ENCODE measurements at regions not wholly inside any gene's neighbourhood (a gene's known extent, or its start where the extent isn't known, plus 50 kb on each side); places are given as distances from the start of the nearest gene placed in this dataset.
A peak's percentile ranks its signal among the peaks of the same experiment; 100 is the strongest.

GRCh38 chr3:182708810-182709209 is 84.5 kb upstream of the ATP11B start:
- Histone ChIP-seq H3K27me3 (no peaks in the 10 kb centered on the region), H3K9me3 (ENCODE audit: low read depth) (no peaks in the 10 kb centered on the region), H3K4me3 (no peak overlapping the region), H3K27ac (no peak overlapping the region), H3K36me3 (no peaks in the 10 kb centered on the region), H3K4me1 (ENCODE audit: low read depth) (peaks cover 7% of the 10 kb centered on the region)
- DNase-seq (ENCODE audit: low read depth in 1 of 2, low spot score in 1 of 2) = no peak
- no peak for TF ChIP-seq CTCF (IDR thresholded peaks at IDR 0.05; ENCODE audit: low read depth, low read length)

- Histone ChIP-seq H3K27me3 (no peaks in the 10 kb centered on the region), H3K36me3 (no peaks in the 10 kb centered on the region), H3K4me3 (no peak overlapping the region), H3K27ac (no peak overlapping the region), H3K9me3 (ENCODE audit: low read depth) (no peaks in the 10 kb centered on the region), H3K4me1 (ENCODE audit: low read depth) (peaks cover 7% of the 10 kb centered on the region)
- no peak for TF ChIP-seq CTCF (IDR thresholded peaks at IDR 0.05; ENCODE audit: low read depth, low read length)
- no peak for DNase-seq (ENCODE audit: low read depth in 1 of 2, low spot score in 1 of 2)
Observed at GRCh38 chr3:182709306-182709705, 84.0 kb upstream of the ATP11B start.

GRCh38 chr3:182710557-182711157 is 82.6 kb upstream of the ATP11B start:
- Histone ChIP-seq H3K27me3 (no peaks in the 10 kb centered on the region), H3K27ac (no peak overlapping the region), H3K36me3 (no peaks in the 10 kb centered on the region), H3K9me3 (ENCODE audit: low read depth) (no peaks in the 10 kb centered on the region), H3K4me3 (no peak overlapping the region), H3K4me1 (ENCODE audit: low read depth) (peaks cover 12% of the 10 kb centered on the region)
- DNase-seq (ENCODE audit: low read depth in 1 of 2, low spot score in 1 of 2) = peak; percentile 41 to 43
- TF ChIP-seq CTCF (IDR thresholded peaks at IDR 0.05; ENCODE audit: low read depth, low read length) = peak; percentile 63

DNA sequence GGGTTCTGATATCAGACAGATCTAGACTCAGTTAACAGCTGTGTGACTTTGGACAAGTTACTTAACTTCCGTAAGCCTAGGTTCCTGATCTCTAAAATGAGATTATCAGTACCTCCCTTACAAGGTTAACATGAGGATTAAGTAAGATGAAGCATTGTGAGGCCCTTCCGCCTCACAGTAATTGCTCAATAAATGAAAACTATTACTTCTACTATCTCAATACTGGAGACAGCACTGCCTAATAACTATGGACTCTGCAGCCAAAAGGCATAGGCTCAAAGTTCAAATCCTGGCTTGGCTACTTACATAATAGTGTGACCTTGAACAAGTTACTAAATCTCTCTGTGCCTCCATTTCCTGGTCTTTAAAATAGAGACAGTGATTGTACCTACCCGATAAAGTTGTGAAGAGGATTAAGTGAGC is 82.0 kb upstream of the ATP11B start:
- Histone ChIP-seq H3K27me3 (no peaks in the 10 kb centered on the region), H3K9me3 (ENCODE audit: low read depth) (no peaks in the 10 kb centered on the region), H3K36me3 (no peaks in the 10 kb centered on the region), H3K27ac (no peak overlapping the region), H3K4me1 (ENCODE audit: low read depth) (peaks cover 18% of the 10 kb centered on the region), H3K4me3 (no peak overlapping the region)
- no peak for TF ChIP-seq CTCF (IDR thresholded peaks at IDR 0.05; ENCODE audit: low read depth, low read length)
- no peak for DNase-seq (ENCODE audit: low read depth in 1 of 2, low spot score in 1 of 2)

GRCh38 chr3:182711853-182712252 is 81.5 kb upstream of the ATP11B start:
- H3K36me3 ChIP-seq = no peaks in the 10 kb centered on the region

More at GRCh38 chr3:182711853-182712252, 81.5 kb upstream of the ATP11B start:
- Histone ChIP-seq H3K9me3 (ENCODE audit: low read depth) (no peaks in the 10 kb centered on the region), H3K4me1 (ENCODE audit: low read depth) (peaks cover 19% of the 10 kb centered on the region), H3K27ac (no peak overlapping the region), H3K27me3 (no peaks in the 10 kb centered on the region), H3K4me3 (no peak overlapping the region)
- no peak for TF ChIP-seq CTCF (IDR thresholded peaks at IDR 0.05; ENCODE audit: low read depth, low read length)
- no peak for DNase-seq (ENCODE audit: low read depth in 1 of 2, low spot score in 1 of 2)
